ENCODE measurements at regions not wholly inside any gene's neighbourhood (a gene's known extent, or its start where the extent isn't known, plus 50 kb on each side); places are given as distances from the start of the nearest gene placed in this dataset.

- Histone ChIP-seq H3K27ac (ENCODE audit: low read length) (no peak overlapping the region), H3K9me3 (ENCODE audit: insufficient read depth, low read length) (no peaks in the 10 kb centered on the region), H3K4me1 (ENCODE audit: low read length) (no peaks in the 10 kb centered on the region), H3K4me3 (ENCODE audit: low read length) (no peak overlapping the region), H3K27me3 (ENCODE audit: low read depth, low read length) (no peaks in the 10 kb centered on the region), H4K20me1 (ENCODE audit: insufficient read depth, low read length) (no peaks in the 10 kb centered on the region), H3K36me3 (replicated peaks; ENCODE audit: low read depth, low read length) (no peaks in the 10 kb centered on the region), H3K9ac (ENCODE audit: low read length) (no peak overlapping the region), H3K79me2 (ENCODE audit: low read length) (no peaks in the 10 kb centered on the region), H2AFZ (ENCODE audit: low read depth, low read length) (no peak overlapping the region), H3K4me2 (ENCODE audit: low read length) (no peak overlapping the region)
- TF ChIP-seq EZH2phosphoT487 (IDR thresholded peaks at IDR 0.05; ENCODE audit: low read depth): no peak
- no peak for TF ChIP-seq CTCF (IDR thresholded peaks at IDR 0.05; ENCODE audit: low read depth, low read length)
Measured at GRCh38 chr2:12884713-12885282, 168.1 kb downstream of the TRIB2 start.

- Histone ChIP-seq H3K4me3 (ENCODE audit: low read length) (no peak overlapping the region), H3K4me2 (ENCODE audit: low read length) (no peak overlapping the region), H3K27me3 (ENCODE audit: low read depth, low read length) (no peaks in the 10 kb centered on the region), H3K27ac (ENCODE audit: low read length) (no peak overlapping the region), H3K4me1 (ENCODE audit: low read length) (no peaks in the 10 kb centered on the region), H3K36me3 (replicated peaks; ENCODE audit: low read depth, low read length) (no peaks in the 10 kb centered on the region), H3K79me2 (ENCODE audit: low read length) (no peaks in the 10 kb centered on the region), H3K9me3 (ENCODE audit: insufficient read depth, low read length) (no peaks in the 10 kb centered on the region), H4K20me1 (ENCODE audit: insufficient read depth, low read length) (no peaks in the 10 kb centered on the region), H3K9ac (ENCODE audit: low read length) (no peak overlapping the region), H2AFZ (ENCODE audit: low read depth, low read length) (no peak overlapping the region)
- no peak for TF ChIP-seq EZH2phosphoT487 (IDR thresholded peaks at IDR 0.05; ENCODE audit: low read depth)
- TF ChIP-seq CTCF (IDR thresholded peaks at IDR 0.05; ENCODE audit: low read depth, low read length): no peak
Measured at GRCh38 chr2:12890066-12890465, 173.3 kb downstream of the TRIB2 start.

- no peak overlapping the region for H3K27ac ChIP-seq (ENCODE audit: low read length)
Measured at GRCh38 chr2:12890481-12890991, 173.8 kb downstream of the TRIB2 start.

GRCh38 chr2:12895017-12895416 lies 178.3 kb downstream of the TRIB2 start:
- Histone ChIP-seq H3K27me3 (ENCODE audit: low read depth, low read length) (no peaks in the 10 kb centered on the region), H3K9ac (ENCODE audit: low read length) (no peak overlapping the region), H3K4me2 (ENCODE audit: low read length) (no peak overlapping the region), H4K20me1 (ENCODE audit: insufficient read depth, low read length) (no peaks in the 10 kb centered on the region), H3K4me3 (ENCODE audit: low read length) (no peak overlapping the region), H2AFZ (ENCODE audit: low read depth, low read length) (no peak overlapping the region), H3K4me1 (ENCODE audit: low read length) (no peaks in the 10 kb centered on the region), H3K27ac (ENCODE audit: low read length) (no peak overlapping the region), H3K79me2 (ENCODE audit: low read length) (no peaks in the 10 kb centered on the region), H3K36me3 (replicated peaks; ENCODE audit: low read depth, low read length) (no peaks in the 10 kb centered on the region), H3K9me3 (ENCODE audit: insufficient read depth, low read length) (no peaks in the 10 kb centered on the region)
- TF ChIP-seq EZH2phosphoT487 (IDR thresholded peaks at IDR 0.05; ENCODE audit: low read depth): no peak
- no peak for TF ChIP-seq CTCF (IDR thresholded peaks at IDR 0.05; ENCODE audit: low read depth, low read length)

More at GRCh38 chr2:12890481-12890991, 173.8 kb downstream of the TRIB2 start:
- H3K4me1 ChIP-seq (ENCODE audit: low read length): no peaks in the 10 kb centered on the region
- H3K79me2 ChIP-seq (ENCODE audit: low read length): no peaks in the 10 kb centered on the region
- H2AFZ ChIP-seq (ENCODE audit: low read depth, low read length): no peak overlapping the region
- H3K36me3 ChIP-seq (replicated peaks; ENCODE audit: low read depth, low read length): no peaks in the 10 kb centered on the region
- H3K27me3 ChIP-seq (ENCODE audit: low read depth, low read length): no peaks in the 10 kb centered on the region
- no peaks in the 10 kb centered on the region for H4K20me1 ChIP-seq (ENCODE audit: insufficient read depth, low read length)
- H3K4me3 ChIP-seq (ENCODE audit: low read length): no peak overlapping the region
- no peak overlapping the region for H3K9ac ChIP-seq (ENCODE audit: low read length)
- TF ChIP-seq CTCF (IDR thresholded peaks at IDR 0.05; ENCODE audit: low read depth, low read length) (no peak), EZH2phosphoT487 (IDR thresholded peaks at IDR 0.05; ENCODE audit: low read depth) (no peak)
- H3K4me2 ChIP-seq (ENCODE audit: low read length): no peak overlapping the region
- no peaks in the 10 kb centered on the region for H3K9me3 ChIP-seq (ENCODE audit: insufficient read depth, low read length)

All from OCI-LY3 (cell line).